NOMO-1 treated with DMSO at 0.1 percent for 48 hours (cell line): ENCODE measurements at regions not wholly inside any gene's neighbourhood (a gene's known extent, or its start where the extent isn't known, plus 50 kb on each side); places are given as distances from the start of the nearest gene placed in this dataset.
"Not testable (repeated sequence)": the region's sequence is repeated elsewhere in the genome, so short reads cannot be mapped to it uniquely, and the experiment has no call there.

Experiments used
- DNase-seq: peaks from one replicate; lab custom pipeline; 2025; ENCODE audit not compliant: unreplicated experiment; lab: John Stamatoyannopoulos, UW

GRCh38 chr2:111385226-111385957 lies 264.7 kb downstream of the BCL2L11 start:
- not testable (repeated sequence) for DNase-seq

GRCh38 chr2:111390605-111391004 lies 269.9 kb downstream of the BCL2L11 start:
- DNase-seq, result not testable (repeated sequence)

GRCh38 chr2:111395350-111396128 lies 274.8 kb downstream of the BCL2L11 start:
- not testable (repeated sequence) for DNase-seq

GRCh38 chr2:111400598-111401253 lies 280.0 kb downstream of the BCL2L11 start:
- DNase-seq, result not testable (repeated sequence)

- not testable (repeated sequence) for DNase-seq
Observed at GRCh38 chr2:111401270-111402140, 280.8 kb downstream of the BCL2L11 start.

- DNase-seq, result not testable (repeated sequence)
Observed at GRCh38 chr2:111402450-111402849, 281.7 kb downstream of the BCL2L11 start.

- not testable (repeated sequence) for DNase-seq
Observed at GRCh38 chr2:111403287-111403686, 282.6 kb downstream of the BCL2L11 start.

GRCh38 chr2:111406616-111407015 lies 285.9 kb downstream of the BCL2L11 start:
- DNase-seq, result not testable (repeated sequence)

- not testable (repeated sequence) for DNase-seq
Observed at GRCh38 chr2:111407632-111408194, 287.0 kb downstream of the BCL2L11 start.

- not testable (repeated sequence) for DNase-seq
Observed at GRCh38 chr2:111410868-111411406, 290.2 kb downstream of the BCL2L11 start.

GRCh38 chr2:111411867-111412681 lies 291.4 kb downstream of the BCL2L11 start:
- DNase-seq, result not testable (repeated sequence)

GRCh38 chr2:111412841-111413650 lies 292.3 kb downstream of the BCL2L11 start:
- not testable (repeated sequence) for DNase-seq

- DNase-seq, result not testable (repeated sequence)
Observed at GRCh38 chr2:111413950-111414349, 293.2 kb downstream of the BCL2L11 start.

GRCh38 chr2:111415765-111416743 lies 295.3 kb downstream of the BCL2L11 start:
- not testable (repeated sequence) for DNase-seq

- not testable (repeated sequence) for DNase-seq
Observed at GRCh38 chr2:111417026-111417425, 296.3 kb downstream of the BCL2L11 start.

GRCh38 chr2:111418091-111418875 lies 297.6 kb downstream of the BCL2L11 start:
- DNase-seq, result not testable (repeated sequence)
